ENCODE measurements at regions not wholly inside any gene's neighbourhood (a gene's known extent, or its start where the extent isn't known, plus 50 kb on each side); places are given as distances from the start of the nearest gene placed in this dataset.

GRCh38 chr3:152197937-152198336, 70.8 kb upstream of the MBNL1 start:
- ChIA-PET POLR2A (no interaction called here), CTCF (no interaction called here), RAD21 (ENCODE audit: low non-redundant PET in 1 of 2, low total read pairs in 2 of 2, uncharacterized antibody in 2 of 2, unreplicated experiment in 2 of 2) (no interaction called here)
- TF ChIP-seq TCF7L2 (IDR thresholded peaks at IDR 0.05; ENCODE audit: borderline replicate concordance, extremely low read depth, insufficient read depth, insufficient read length), result no peak
- TF ChIP-seq JUND (IDR thresholded peaks at IDR 0.05), result no peak
- TF ChIP-seq EGR1 (IDR thresholded peaks at IDR 0.05; ENCODE audit: low read depth), result no peak
- no peak for TF ChIP-seq EZH2 (IDR thresholded peaks at IDR 0.05)
- TF ChIP-seq RAD21 (IDR thresholded peaks at IDR 0.05; ENCODE audit: low read depth), result no peak
- no peak for TF ChIP-seq ZFX (IDR thresholded peaks at IDR 0.05)
- TF ChIP-seq REST (IDR thresholded peaks at IDR 0.05; ENCODE audit: low read depth), result no peak
- TF ChIP-seq CTCF (IDR thresholded peaks at IDR 0.05 in 2 of 3, conservative IDR thresholded peaks at IDR 0.05 in 1 of 3; ENCODE audit: borderline replicate concordance in 1 of 3, insufficient read depth in 1 of 3, low read depth in 2 of 3, low read length in 2 of 3), result no peak
- TF ChIP-seq MAX (IDR thresholded peaks at IDR 0.05), result no peak
- no peak for TF ChIP-seq SP1 (IDR thresholded peaks at IDR 0.05; ENCODE audit: low read depth)
- no peak for TF ChIP-seq POLR2AphosphoS5 (IDR thresholded peaks at IDR 0.05; ENCODE audit: low read depth, low read length)
- no peak for TF ChIP-seq ZNF274 (IDR thresholded peaks at IDR 0.05; ENCODE audit: low read depth, low read length)
- no peak for TF ChIP-seq ZBTB33 (IDR thresholded peaks at IDR 0.05; ENCODE audit: extremely low read depth, insufficient replicate concordance, low read length)
- TF ChIP-seq FOSL1 (IDR thresholded peaks at IDR 0.05; ENCODE audit: low read depth), result no peak
- TF ChIP-seq EZH2phosphoT487 (IDR thresholded peaks at IDR 0.05; ENCODE audit: borderline replicate concordance), result no peak
- TF ChIP-seq CBX3 (IDR thresholded peaks at IDR 0.05; ENCODE audit: low read depth), result no peak
- ATAC-seq, result no peak
- no peak for DNase-seq (ENCODE audit: low read depth, low spot score)
- Histone ChIP-seq H2AFZ (ENCODE audit: low read depth, low read length, poor library complexity, severe bottlenecking) (no peak overlapping the region), H3K36me3 (ENCODE audit: control insufficient read depth in 1 of 2, insufficient read depth in 2 of 2, low read length in 2 of 2) (no peaks in the 10 kb centered on the region), H4K20me1 (ENCODE audit: insufficient read depth) (no peaks in the 10 kb centered on the region), H3K4me1 (ENCODE audit: control insufficient read depth in 1 of 2, insufficient read depth in 2 of 2, low read length in 2 of 2) (no peaks in the 10 kb centered on the region), H3K4me2 (ENCODE audit: low read length) (no peak overlapping the region), H3K9ac (ENCODE audit: low read length) (no peak overlapping the region), H3K4me3 (replicated peaks in 1 of 2; ENCODE audit: low read depth in 1 of 2, low read length in 2 of 2) (no peak overlapping the region), H3K27me3 (ENCODE audit: insufficient read depth, low read length) (no peaks in the 10 kb centered on the region), H3K79me2 (ENCODE audit: insufficient read depth, low read length) (no peaks in the 10 kb centered on the region), H3K9me3 (ENCODE audit: control insufficient read depth in 1 of 2, insufficient read depth in 1 of 2, low read depth in 1 of 2, low read length in 2 of 2) (no peaks in the 10 kb centered on the region), H3K9me2 (ENCODE audit: insufficient read depth) (no peaks in the 10 kb centered on the region), H3K27ac (ENCODE audit: low read depth, low read length) (no peak overlapping the region)
- intact Hi-C loops (cut with micrococcal nuclease), result no loop called here
- no TSS peak for BruUV-seq (replicated peaks)

Measured in HCT116 (cell line).